Ecto neural progenitor cell (in vitro differentiated cells): ENCODE measurements at regions not wholly inside any gene's neighbourhood (a gene's known extent, or its start where the extent isn't known, plus 50 kb on each side); places are given as distances from the start of the nearest gene placed in this dataset.
A peak's percentile ranks its signal among the peaks of the same experiment; 100 is the strongest.

Experiments used
- DNase-seq: peaks from one replicate; pipeline ENCODE4 v3.0.0-alpha.2; 2018; ENCODE audit warnings: low spot score

- no peak for DNase-seq
These were observed 106.0 kb downstream of the ADAMTS1 start for GRCh38 chr21:26739189-26739588.

- no peak for DNase-seq
These were observed 108.8 kb downstream of the ADAMTS1 start for GRCh38 chr21:26736449-26736848.

DNA sequence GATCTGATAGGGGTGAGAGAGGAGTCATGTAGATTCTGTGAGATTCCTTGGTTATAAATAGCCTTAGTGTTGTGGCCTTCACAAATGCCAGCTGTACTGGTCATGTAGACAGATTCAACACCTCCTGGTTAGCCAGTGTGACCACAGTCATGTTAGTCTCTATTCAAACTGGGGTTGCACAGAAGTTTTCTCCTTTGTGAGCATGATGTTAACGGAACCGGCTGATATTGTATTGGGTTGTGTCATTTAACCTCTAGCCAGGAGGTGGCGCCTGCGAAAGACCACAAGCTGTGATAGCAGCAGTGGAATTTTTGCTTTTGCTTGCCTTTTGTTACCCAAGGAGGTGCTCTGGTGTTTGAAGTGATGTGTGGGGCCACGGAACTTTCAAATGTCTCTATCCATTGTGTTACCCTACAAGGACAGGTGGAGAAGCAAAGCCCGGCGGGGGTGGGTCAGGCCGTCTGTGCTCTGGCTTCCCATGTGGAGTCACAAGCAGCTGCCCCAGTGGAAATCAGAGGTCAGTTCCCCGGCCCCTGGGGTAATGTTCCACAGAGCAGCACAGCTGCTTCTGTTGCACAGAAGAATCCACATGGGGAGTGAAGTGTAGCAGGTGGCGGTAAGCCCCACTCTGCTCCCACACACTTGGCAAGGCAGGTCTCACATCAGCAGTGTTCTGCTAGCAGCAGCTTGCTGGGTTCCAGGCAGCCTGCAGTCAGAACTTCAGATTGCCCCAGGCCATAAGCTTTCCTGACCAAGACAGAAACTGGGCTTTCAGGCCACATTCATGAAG lies 112.6 kb downstream of the ADAMTS1 start:
- DNase-seq = peak; percentile 65

DNA sequence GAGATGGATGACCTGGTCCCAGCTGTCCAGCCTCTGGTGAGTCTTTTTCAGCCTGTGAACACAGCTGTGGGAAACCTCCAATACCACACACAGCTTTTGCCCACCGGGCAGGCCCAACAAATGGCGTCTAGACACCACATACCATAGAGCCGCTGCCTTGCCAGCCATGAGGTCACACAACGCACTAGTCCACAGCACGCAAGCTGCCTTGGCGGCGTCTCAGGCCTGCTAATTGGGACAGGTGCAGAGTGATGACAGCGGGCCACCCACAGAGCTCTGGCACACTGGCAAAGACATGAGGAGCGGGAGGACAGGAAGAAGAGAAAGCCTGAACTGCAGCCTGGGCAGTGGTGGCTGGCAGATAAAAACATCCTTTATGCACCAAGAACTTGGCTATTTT lies 125.5 kb downstream of the ADAMTS1 start:
- DNase-seq = no peak

- DNase-seq = no peak
These were observed 128.0 kb downstream of the ADAMTS1 start for GRCh38 chr21:26717146-26717739.

DNA sequence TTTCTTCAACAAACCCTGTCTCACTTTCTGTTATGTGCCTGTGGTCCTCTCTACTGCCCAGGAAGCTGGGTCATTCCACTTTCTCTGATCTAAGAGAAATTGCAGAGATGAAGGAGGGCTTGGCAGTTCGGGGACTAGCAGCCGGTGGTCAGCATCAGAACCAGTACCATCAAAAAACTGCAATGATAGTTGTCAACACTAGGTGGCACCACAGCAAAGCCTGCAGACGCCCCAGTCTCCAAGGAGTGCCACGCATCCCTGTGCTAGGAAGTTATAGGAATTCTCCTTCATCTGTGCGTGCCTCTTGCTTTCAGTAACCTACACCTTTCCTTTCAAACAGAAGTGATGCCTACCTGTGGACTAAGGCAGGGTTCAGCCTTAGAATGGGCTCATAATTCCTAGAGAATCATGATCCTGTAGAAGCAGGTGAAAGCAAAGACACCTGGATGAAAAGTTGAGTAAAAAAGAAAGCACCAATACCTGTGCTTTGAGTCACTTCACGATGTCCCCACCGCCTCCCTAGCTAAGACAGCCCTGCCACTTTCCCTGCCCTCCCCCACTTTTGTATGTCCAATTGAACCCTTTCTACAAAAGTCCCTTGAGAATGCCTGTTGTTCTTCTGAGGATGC lies 129.2 kb downstream of the ADAMTS1 start:
- DNase-seq = peak; percentile 68

DNA sequence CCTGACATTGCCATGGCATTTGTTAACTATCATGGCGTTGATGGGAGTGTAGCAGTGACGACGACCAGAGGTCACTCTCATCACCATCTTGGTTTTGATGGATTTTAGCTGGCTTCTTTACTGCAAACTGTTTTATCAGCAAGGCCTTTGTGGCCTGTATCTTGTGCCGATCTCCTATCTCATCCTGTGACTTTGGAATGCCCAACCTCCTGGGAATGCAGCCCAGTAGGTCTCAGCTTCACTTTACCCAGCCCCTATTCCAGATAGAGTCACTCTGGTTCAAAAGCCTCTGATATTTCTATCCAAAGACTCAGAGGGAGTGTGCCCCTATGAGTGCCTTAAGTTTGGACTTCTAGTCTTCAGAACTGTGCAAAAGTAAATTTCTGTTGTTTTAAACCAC lies 130.1 kb downstream of the ADAMTS1 start:
- DNase-seq = no peak

DNA sequence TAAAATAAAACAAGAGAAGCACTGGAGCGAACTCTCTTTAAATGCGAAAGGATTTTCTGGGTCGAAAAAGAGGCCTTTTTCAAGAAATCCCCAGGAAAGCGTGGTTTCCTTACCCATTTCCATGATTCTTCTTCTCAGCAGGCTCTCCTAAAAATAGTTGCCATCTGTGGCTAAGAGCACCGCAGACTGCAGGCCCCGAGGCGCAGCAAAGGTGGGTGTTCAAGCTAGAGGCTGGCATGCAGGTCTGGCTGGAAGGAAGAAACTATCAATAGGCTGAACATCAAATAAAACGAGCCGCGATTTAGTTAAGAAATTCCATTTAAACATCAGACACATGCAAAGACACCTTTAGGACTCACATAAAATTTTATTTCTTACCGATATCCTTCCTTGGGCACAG lies 135.1 kb downstream of the ADAMTS1 start:
- no peak for DNase-seq

GRCh38 chr21:26709090-26709489 lies 136.0 kb upstream of the CYYR1 start:
- no peak for DNase-seq

DNA sequence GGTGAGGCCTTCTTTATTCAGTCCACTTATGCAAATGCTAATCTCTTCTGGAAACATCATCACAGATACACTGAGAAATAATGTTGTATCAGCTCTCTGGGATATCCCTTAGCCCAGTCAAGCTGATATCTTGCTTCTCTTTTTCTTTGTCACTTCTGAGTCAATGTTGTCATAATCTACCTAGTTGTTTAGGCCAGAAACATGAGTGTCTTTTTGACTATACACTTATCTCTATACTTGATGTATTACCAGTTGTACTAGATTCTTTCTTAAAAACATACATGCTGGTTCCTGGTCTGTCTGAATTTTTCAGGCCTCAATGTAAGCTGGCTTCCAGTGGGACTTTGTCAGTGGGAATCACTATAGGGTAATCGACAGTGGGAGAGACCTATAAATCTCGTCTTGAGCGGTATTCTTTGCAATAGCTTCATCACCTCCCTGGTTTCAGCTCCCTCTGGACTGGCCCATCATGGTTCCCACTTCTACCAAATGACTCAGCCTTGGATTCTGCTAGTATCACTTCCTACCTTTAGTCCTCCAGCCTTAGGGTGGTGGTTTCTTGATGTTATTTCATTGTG lies 135.2 kb upstream of the CYYR1 start:
- no peak for DNase-seq

DNA sequence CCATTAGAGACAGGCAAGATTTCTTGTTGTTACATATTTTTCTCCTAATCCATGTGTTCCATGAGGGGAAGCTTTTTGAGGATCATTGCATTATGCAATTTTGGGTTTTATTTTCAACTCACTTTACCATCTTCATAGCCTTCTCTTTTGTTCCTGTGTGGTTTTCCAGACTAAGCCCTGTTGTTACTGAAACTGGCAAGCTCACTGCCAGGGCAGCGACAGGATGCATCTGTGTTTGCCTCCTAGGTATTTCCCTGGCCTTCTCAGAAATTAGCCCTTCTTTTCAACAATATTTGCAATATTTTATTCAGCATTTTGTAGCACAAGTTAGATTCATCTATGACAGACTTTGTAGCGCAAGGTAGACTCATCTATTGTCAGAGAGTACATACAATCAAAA lies 134.2 kb upstream of the CYYR1 start:
- no peak for DNase-seq

DNA sequence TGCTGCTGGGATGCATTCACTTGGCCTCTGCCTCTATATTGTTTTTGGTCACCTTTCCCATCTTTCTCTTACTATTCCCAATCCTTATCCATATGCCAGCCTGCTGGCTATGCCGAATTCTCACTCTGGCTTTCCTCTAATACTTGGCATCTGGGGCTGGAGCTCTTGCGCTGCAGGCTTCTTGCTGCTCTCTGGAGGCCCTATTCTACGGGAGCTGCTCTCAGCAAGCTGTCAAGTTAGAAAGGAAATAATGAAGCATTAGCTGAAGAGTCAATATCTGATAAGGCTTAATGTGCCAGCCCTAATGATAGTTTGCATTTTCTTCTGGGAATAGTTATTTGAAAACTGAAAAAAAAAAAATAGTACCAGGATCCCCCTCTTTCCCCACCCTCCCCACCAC lies 125.3 kb upstream of the CYYR1 start:
- DNase-seq = no peak

GRCh38 chr21:26691416-26691815 lies 118.3 kb upstream of the CYYR1 start:
- no peak for DNase-seq

DNA sequence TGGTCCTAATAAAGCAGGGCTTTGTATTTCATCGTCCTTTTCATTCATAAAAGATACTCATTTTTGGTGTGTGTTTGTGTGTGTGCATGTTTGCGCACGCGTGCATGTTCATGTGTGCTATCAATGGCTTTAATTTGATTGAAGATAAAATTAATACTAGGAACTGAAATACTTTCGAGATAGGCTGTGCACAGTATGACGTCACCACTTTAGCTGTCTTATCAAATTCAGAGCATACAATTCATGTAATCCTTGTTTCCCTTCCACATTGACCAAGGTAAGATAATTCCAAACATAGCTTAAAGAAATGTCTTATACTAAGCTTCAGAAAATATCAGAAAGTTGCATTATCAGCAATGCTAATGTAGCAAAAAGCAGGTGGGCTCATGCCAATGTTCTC lies 113.6 kb upstream of the CYYR1 start:
- no peak for DNase-seq

- DNase-seq = no peak
These were observed 113.2 kb upstream of the CYYR1 start for GRCh38 chr21:26686278-26686677.

DNA sequence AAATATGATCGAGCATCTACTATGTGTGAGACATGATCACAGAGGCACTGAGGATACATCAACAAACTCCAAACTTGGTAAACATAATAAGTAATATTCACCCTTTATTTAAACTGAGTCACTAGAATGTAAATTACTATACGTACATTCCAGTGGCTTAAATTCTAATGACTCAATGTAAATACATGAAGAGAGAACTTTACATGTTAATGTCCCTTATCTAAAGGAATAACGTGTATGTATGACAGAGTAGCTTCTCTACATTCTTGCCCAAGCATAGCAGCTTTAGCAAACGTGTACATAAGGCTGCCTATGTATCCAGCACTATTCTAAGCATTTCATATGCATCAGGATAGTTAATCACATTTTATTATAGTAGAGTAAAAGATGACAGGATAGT lies 111.8 kb upstream of the CYYR1 start:
- no peak for DNase-seq

- no peak for DNase-seq
These were observed 110.9 kb upstream of the CYYR1 start for GRCh38 chr21:26683996-26684395.

DNA sequence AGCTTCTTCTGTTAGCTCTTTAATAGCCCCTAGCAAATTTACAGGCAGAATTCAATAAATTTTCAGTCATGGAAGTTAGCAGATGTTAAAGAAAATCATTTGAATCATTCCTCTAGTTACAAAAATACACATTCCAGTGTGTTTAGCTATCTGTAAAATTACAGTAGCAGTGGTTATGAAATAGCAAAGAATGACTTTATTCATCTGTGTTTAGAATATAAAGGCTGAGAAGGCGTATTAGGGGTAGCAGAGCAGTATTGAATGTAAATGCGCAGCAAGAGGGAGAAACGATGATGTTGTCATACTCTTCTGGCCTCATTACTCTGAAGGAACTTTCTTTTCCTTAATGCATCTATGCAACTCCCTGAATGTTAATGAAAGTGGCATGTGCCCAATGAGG lies 106.2 kb upstream of the CYYR1 start:
- DNase-seq = no peak

DNA sequence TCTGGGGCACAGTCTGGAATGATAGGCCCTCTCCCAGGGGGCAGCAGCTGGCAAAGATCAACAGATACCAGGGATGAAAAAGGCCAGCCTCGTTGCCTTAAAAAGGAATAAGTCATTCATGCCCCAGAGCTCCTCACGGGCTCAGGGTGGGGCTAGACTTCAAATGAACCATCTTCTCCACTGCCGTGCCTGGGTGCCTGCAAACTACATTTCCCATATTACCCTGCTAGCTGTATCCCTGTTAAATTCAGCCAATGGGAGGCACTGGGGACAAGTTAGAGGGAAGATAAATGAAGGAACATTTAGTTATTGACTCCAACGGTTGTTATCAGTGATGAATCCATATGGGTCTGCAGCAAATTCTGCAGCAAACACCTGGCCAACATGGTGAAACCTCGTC lies 101.2 kb upstream of the CYYR1 start:
- DNase-seq = no peak

DNA sequence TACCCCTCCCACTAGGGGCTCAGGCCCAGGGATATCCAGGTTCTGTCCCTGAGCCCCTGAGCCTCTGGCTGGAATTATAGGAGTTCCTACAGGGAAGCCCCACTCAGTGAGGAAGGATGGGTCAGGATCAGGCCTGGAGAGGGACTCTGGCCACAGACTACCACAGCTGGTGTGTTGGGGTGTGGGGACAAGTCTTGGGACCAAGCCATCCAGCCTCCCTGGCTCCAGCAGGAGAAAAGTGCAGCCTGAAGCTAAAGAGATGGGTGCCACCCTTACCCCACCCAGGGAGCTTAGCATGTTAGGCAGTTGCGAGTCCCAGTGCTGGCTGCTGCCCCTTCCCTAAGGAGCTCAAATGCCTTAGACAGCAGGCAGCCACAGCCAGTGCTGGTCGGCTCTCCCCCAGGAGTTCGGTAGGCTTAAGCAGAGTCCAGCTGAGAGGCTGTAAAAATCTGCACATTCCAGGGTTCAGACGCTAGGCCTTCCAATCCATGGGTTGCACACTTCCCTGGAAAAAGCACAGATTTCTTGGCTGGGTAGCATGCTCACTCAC lies 96.2 kb upstream of the CYYR1 start:
- DNase-seq = no peak

DNA sequence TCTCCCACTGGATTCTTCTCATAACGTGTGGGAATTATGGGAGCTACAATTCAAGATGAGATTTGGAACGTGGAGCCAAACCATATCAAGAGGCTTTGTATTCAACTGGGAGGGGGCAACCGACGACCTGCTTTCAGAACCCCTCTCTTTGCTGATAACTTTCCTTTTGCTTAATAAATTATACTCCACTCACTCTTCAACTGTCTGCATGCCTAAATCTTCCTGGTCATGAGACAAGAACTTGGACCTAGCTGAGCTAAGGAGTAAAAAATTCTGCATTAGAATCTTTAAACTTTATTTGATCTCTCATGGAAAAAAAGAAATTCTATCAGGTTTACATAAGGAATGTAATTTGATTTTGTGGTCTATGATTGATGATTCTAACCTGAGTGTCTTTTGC lies 86.7 kb upstream of the CYYR1 start:
- DNase-seq = no peak

DNA sequence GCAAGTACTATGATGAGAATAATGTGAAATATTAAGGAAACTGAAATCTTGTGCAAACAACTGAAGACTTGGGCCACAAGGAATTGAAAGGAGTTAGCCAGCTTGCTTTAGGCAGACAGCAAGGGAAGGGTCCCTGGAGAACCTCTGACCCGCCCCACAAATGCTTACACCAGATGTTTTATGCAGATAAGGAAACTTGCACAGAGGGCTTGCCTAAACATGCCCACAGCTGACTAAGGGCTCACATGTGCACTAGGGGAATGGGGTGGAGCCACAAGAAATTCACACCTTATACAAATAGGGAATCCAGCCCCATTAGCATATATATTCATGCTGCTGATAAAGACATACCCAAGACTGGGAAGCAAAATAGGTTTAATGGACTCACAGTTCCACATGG lies 86.1 kb upstream of the CYYR1 start:
- no peak for DNase-seq

DNA sequence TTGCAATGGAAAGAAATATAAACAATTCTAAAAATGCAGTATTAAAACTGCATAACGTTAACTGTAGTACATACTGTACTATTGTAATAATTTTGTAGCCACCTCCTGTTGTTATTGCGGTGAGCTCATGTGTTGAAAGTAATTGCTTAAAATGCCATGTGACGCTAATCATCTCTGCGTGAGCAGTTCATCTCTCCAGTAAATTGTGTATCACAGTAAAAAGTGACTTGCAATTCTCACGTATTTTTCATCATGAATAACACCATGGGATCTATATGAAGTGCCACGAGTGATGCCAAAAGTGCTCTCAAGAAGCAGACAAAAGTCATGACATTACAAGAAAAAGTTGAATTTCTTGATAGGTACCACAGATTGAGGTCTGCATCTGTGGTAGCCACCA lies 82.4 kb upstream of the CYYR1 start:
- no peak for DNase-seq
